Astrocyte (in vitro differentiated cells and primary cell): ENCODE measurements at regions not wholly inside any gene's neighbourhood (a gene's known extent, or its start where the extent isn't known, plus 50 kb on each side); places are given as distances from the start of the nearest gene placed in this dataset.
A peak's percentile ranks its signal among the peaks of the same experiment; 100 is the strongest.

Experiments used
- DNase-seq: peaks from one replicate; pipeline ENCODE4 v3.0.0-alpha.2; 2010; ENCODE audit warnings: low read depth
- FAIRE-seq: peaks from 2 replicates; lab custom pipeline; 2011; peaks lifted over from hg19 to GRCh38; lab: Jason Lieb, UNC
- H2AFZ ChIP-seq: 2 replicates; pipeline ENCODE4 v1.6.0; 2012; ENCODE audit warnings: low read depth, low read length, inconsistent platforms
- H3K27ac ChIP-seq: 2 replicates; pipeline ENCODE4 v1.5.1; 2011; ENCODE audit warnings: low read depth, low read length, inconsistent platforms
- H3K27me3 ChIP-seq: 2 replicates; pipeline ENCODE4 v1.6.0; 2011; ENCODE audit warnings: low read length, inconsistent platforms; ENCODE audit not compliant: insufficient read depth
- H3K36me3 ChIP-seq: 2 replicates; pipeline ENCODE4 v1.5.1; 2011; ENCODE audit warnings: low read length, inconsistent platforms; ENCODE audit not compliant: insufficient read depth
- H3K4me1 ChIP-seq: 2 replicates; pipeline ENCODE4 v1.5.1; 2011; ENCODE audit warnings: low read length, inconsistent platforms; ENCODE audit not compliant: insufficient read depth
- H3K4me2 ChIP-seq: 2 replicates; pipeline ENCODE4 v1.6.0; 2012; ENCODE audit warnings: low read length, inconsistent platforms
- H3K4me3 ChIP-seq: 2 replicates; pipeline ENCODE4 v1.5.1; 2011; ENCODE audit warnings: low read depth, mild to moderate bottlenecking, low read length, inconsistent platforms; ENCODE audit not compliant: insufficient read depth
- H3K79me2 ChIP-seq: 2 replicates; pipeline ENCODE4 v1.6.0; 2012; ENCODE audit warnings: mild to moderate bottlenecking, low read length, inconsistent platforms; ENCODE audit not compliant: insufficient read depth
- H3K9ac ChIP-seq: 2 replicates; pipeline ENCODE4 v1.6.0; 2012; ENCODE audit warnings: mild to moderate bottlenecking, low read length, inconsistent platforms
- H3K9me3 ChIP-seq: 2 replicates; pipeline ENCODE4 v1.5.1; 2012; ENCODE audit warnings: low read depth, mild to moderate bottlenecking, low read length, inconsistent platforms; ENCODE audit not compliant: insufficient read depth
- H4K20me1 ChIP-seq: 2 replicates; pipeline ENCODE4 v1.6.0; 2012; ENCODE audit warnings: low read length, inconsistent platforms; ENCODE audit not compliant: insufficient read depth
- H3K27ac Mint-ChIP-seq: one replicate; pipeline ENCODE4 v1.8.0; 2021; ENCODE audit warnings: mild to moderate bottlenecking, mixed read lengths; ENCODE audit not compliant: unreplicated experiment
- H3K27me3 Mint-ChIP-seq: one replicate; pipeline ENCODE4 v1.8.0; 2021; ENCODE audit warnings: low read depth, mixed read lengths; ENCODE audit not compliant: unreplicated experiment
- H3K36me3 Mint-ChIP-seq: one replicate; pipeline ENCODE4 v1.8.0; 2021; ENCODE audit warnings: low read depth, mixed read lengths; ENCODE audit not compliant: unreplicated experiment
- H3K4me1 Mint-ChIP-seq: one replicate; pipeline ENCODE4 v1.8.0; 2021; ENCODE audit warnings: low read depth, mixed read lengths; ENCODE audit not compliant: unreplicated experiment
- H3K4me3 Mint-ChIP-seq: one replicate; pipeline ENCODE4 v1.8.0; 2021; ENCODE audit warnings: mild to moderate bottlenecking, moderate library complexity, mixed read lengths; ENCODE audit not compliant: unreplicated experiment
- H3K9me3 Mint-ChIP-seq: one replicate; pipeline ENCODE4 v1.8.0; 2021; ENCODE audit warnings: mild to moderate bottlenecking, mixed read lengths; ENCODE audit not compliant: unreplicated experiment
- CTCF ChIP-seq: IDR thresholded peaks from 2 replicates; pipeline ENCODE4 v1.5.1; 2011; ENCODE audit warnings: low read depth, mild to moderate bottlenecking, inconsistent platforms, low read length, moderate library complexity; ENCODE audit not compliant: insufficient read depth
- EZH2 ChIP-seq: IDR thresholded peaks from 2 replicates; pipeline ENCODE4 v1.6.1; 2012; ENCODE audit warnings: mild to moderate bottlenecking, low read length, inconsistent platforms; ENCODE audit not compliant: insufficient read depth

GRCh38 chr6:133157995-133158394 is 83.2 kb upstream of the EYA4 start:
- DNase-seq (peak; percentile 39), FAIRE-seq (no peak)
- TF ChIP-seq EZH2: no peak
- no peak for TF ChIP-seq CTCF
- Mint-ChIP-seq H3K4me3 (no peak overlapping the region), H3K36me3 (no peaks in the 10 kb centered on the region), H3K27ac (no peak overlapping the region), H3K9me3 (peaks cover 2% of the 10 kb centered on the region), H3K4me1 (no peaks in the 10 kb centered on the region), H3K27me3 (no peaks in the 10 kb centered on the region)
- Histone ChIP-seq H3K9me3 (no peaks in the 10 kb centered on the region), H3K27ac (no peak overlapping the region), H4K20me1 (no peaks in the 10 kb centered on the region), H2AFZ (no peak overlapping the region), H3K4me2 (no peak overlapping the region), H3K9ac (no peak overlapping the region), H3K79me2 (no peaks in the 10 kb centered on the region), H3K4me3 (no peak overlapping the region), H3K4me1 (no peaks in the 10 kb centered on the region), H3K27me3 (no peaks in the 10 kb centered on the region), H3K36me3 (no peaks in the 10 kb centered on the region)

- no peak for TF ChIP-seq CTCF
- no peak for TF ChIP-seq EZH2
- Histone ChIP-seq H3K79me2 (no peaks in the 10 kb centered on the region), H3K9ac (no peak overlapping the region), H2AFZ (no peak overlapping the region), H3K27me3 (no peaks in the 10 kb centered on the region), H3K36me3 (no peaks in the 10 kb centered on the region), H3K4me1 (no peaks in the 10 kb centered on the region), H3K4me3 (no peak overlapping the region), H3K9me3 (no peaks in the 10 kb centered on the region), H3K4me2 (no peak overlapping the region), H4K20me1 (no peaks in the 10 kb centered on the region), H3K27ac (no peak overlapping the region)
- Mint-ChIP-seq H3K36me3 (no peaks in the 10 kb centered on the region), H3K27me3 (no peaks in the 10 kb centered on the region), H3K4me3 (no peak overlapping the region), H3K27ac (no peak overlapping the region), H3K9me3 (peaks cover 2% of the 10 kb centered on the region), H3K4me1 (no peaks in the 10 kb centered on the region)
- DNase-seq (no peak), FAIRE-seq (no peak)
These were observed 81.8 kb upstream of the EYA4 start for GRCh38 chr6:133159255-133159795.

- Histone ChIP-seq H4K20me1 (no peaks in the 10 kb centered on the region), H3K79me2 (no peaks in the 10 kb centered on the region), H3K4me1 (no peaks in the 10 kb centered on the region), H3K36me3 (no peaks in the 10 kb centered on the region), H3K27ac (no peak overlapping the region), H2AFZ (no peak overlapping the region), H3K4me2 (no peak overlapping the region), H3K9ac (no peak overlapping the region), H3K4me3 (no peak overlapping the region), H3K9me3 (no peaks in the 10 kb centered on the region), H3K27me3 (no peaks in the 10 kb centered on the region)
- Mint-ChIP-seq H3K4me3 (no peak overlapping the region), H3K27me3 (no peaks in the 10 kb centered on the region), H3K36me3 (no peaks in the 10 kb centered on the region), H3K9me3 (no peaks in the 10 kb centered on the region), H3K27ac (no peak overlapping the region), H3K4me1 (no peaks in the 10 kb centered on the region)
- TF ChIP-seq EZH2: no peak
- no peak for TF ChIP-seq CTCF
- no peak for FAIRE-seq
- DNase-seq: no peak
These were observed 80.6 kb upstream of the EYA4 start for GRCh38 chr6:133160536-133160935.
